NOMO-1 treated with DMSO at 0.1 percent for 48 hours (cell line): ENCODE measurements at regions not wholly inside any gene's neighbourhood (a gene's known extent, or its start where the extent isn't known, plus 50 kb on each side); places are given as distances from the start of the nearest gene placed in this dataset.
"Not testable (repeated sequence)": the region's sequence is repeated elsewhere in the genome, so short reads cannot be mapped to it uniquely, and the experiment has no call there.

Source experiments
- DNase-seq: peaks from one replicate; lab custom pipeline; 2025; ENCODE audit not compliant: unreplicated experiment; lab: John Stamatoyannopoulos, UW

DNA sequence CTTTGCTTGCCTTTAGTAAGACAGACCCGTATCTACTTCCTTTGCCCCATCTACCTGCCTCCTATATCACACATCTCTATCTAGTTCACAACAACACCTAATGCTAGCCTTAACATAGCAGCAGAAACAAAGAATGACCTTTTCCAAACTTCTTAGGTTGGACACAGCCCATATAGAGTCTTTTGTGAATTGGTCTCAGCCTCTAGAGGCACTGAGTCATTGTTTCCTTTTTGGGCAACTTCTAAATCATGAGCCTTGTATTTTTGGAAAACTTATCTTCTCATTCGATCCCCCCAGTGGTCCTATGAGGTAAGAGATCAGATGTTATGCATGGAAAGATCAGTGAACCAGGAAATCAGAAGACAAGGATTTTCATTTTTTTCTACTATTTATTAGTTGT, 679.4 kb upstream of the USP24 start:
- no peak for DNase-seq

DNA sequence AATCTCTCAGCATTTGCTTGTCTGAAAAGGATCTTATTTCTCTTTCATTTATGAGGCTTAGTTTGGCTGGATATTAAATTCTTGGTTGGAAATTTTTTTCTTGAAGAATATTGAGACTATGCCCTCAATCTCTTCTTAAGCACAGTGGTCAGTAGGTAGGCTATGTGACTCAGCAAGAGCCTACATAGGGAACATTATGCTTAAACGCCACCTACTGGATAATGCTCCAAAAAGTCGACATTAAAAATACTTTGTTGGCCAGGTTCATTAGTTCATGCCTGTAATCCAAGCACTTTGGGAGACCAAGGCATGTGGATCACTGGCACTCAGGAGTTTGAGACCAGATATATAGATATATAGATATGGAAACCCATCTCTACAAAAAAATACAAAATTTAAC, 678.0 kb upstream of the USP24 start:
- DNase-seq = no peak

DNA sequence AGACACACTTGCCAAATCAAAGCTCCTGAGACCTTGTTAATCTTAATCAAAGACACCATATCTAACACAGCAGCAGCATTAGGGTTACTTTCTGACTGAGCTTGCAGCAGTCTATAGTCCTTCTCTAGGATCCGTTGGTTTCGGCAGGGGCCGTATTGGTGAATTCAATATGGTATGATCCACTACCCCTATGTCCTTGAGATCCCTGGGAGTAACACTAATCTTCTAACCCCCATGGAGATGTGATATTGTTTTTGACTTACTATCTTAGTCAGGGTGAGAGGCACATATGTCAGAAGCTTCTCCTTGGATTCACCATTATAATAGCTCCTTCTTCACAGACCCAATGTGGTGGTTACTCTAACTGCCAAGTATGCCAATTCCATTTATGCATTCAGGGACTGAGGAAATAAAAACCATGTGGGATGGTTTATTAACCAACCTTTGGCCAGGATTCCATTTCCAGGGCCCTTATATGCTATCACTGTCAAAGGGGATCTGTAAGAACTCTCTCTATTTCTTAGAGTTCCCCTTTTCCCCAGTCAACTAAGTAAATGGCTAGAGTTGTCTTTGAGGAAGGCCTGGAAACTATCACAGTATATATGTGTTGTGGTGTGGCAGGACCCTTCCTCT, 673.6 kb upstream of the USP24 start:
- DNase-seq = no peak

DNA sequence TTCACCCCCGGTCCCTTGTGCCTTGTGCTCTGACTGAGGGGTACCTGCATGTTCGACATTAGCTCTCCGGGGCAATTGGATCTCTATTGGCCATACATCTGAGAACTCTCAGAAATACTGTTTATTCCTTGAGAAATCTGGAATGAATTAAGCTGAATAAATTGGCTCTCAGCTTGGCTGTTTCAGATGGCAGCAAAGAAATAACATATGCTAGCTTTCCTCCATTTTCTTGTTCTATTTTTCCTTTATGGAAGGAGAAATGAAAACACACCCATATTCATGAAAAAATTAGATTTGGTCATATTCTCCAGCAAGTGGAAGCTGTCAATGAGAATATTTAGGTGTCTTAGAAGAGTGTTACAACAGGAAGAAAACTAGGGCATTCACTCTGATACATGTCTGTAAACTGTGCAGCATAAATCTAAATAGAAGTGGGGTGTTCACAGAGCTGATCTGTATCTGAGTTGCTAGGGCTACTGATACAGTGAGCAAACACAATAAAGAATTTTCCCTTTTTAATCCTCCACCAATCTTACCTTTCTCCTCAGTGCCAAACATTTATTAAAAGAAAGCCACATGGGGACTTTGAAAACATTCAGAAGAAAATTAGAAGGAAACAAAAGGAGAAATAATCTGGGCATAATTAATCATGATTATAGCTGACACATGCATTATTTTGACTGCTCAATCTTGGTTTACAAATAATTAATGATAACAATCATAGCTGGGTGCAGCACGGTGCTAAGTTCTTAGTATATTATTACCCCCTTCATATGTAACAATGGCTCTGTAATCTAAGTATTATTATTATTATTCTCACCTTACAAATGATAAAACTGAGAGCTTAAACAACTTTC, 671.9 kb upstream of the USP24 start:
- no peak for DNase-seq

DNA sequence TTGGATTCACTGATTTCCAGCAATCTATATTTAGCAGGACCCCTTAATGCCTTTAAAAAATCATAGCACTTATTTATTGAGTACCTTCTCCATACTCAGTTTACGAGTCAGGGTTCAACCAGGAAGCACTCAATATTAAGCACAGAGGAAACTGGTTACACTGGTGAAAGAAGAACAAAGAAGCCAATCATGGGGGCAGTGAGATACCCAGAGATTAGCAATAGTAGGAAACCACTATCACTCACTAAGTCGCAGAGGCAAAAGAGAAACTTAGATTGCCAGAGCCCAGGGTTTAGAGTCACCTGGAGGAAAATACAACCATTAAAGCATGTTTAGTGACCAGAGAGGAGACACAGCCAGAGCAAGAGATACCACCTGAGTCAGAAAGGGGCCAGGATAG, 670.5 kb upstream of the USP24 start:
- DNase-seq = no peak

DNA sequence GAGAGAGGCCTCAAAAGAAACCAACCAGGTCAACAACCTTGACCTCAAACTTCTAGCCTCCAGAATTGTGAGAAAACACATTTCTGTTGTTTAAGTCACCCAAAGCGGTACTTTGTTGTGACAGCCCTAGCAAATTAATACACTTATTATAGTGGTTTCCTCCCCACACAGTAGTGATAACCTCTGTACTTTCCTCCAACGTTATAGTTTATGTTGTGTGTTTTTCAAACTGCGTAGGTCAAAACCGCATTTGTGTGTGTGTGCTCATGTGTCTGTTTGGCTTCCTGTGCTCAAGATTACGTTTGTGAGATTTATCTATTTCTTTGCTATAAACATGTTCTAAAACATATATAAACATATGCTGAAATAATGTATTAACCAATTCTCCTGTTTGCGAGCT, 667.8 kb upstream of the USP24 start:
- DNase-seq = no peak

DNA sequence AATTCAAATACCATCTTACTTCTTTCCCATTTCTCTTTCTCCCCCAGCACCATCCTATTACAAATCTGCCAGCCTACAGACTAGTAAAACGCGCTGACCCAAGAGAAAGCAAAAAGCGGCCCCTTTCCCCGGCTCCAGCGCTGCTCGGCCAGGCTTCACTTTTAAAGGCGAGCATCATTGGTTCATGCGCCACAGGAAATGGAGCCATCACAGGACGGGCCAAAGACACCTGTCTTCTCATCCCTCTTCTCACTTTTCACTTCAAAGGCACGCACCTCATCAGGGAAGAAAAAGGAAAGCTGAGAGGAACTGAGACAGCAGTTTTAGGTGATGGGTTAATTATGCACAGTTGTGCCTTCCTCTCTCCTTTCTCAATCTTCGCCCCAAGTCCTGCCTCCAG, 664.2 kb upstream of the USP24 start:
- DNase-seq = no peak

DNA sequence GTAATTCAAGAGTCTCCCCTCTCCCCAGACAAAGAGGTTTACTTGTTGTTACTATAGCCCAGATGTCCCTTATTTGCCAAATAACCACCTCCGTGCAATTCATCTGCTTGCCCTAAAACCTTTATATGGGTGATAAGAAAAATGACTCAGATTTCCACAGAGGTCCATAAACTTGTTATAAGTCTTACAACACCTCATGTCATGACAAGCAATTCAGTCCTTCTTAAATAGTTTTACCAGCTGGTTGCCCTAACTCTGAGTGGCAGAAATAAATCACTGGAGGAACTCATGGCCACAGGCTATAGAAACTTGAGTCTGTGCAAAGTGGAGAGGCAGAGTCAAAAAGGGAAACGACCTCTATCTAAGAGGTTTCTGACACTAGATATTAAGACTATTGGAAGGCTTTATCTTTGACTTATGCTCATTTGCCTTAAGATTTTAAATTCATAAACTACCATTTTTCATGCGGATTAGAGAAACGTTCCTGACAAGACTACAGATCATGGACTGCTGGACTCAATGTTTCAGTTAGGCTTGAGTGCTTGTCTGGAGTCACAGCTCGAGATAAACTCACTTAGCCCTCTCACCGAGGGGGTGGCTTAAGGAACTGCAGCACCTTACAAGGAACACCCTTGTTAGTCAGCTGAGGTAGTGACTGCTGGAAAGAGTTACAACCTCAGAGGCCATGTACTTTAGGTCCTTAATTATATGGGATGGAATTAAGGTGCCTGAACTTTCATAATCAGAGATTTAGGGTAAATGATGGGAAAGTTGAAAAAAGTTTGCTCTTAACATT, 662.5 kb upstream of the USP24 start:
- DNase-seq = no peak

DNA sequence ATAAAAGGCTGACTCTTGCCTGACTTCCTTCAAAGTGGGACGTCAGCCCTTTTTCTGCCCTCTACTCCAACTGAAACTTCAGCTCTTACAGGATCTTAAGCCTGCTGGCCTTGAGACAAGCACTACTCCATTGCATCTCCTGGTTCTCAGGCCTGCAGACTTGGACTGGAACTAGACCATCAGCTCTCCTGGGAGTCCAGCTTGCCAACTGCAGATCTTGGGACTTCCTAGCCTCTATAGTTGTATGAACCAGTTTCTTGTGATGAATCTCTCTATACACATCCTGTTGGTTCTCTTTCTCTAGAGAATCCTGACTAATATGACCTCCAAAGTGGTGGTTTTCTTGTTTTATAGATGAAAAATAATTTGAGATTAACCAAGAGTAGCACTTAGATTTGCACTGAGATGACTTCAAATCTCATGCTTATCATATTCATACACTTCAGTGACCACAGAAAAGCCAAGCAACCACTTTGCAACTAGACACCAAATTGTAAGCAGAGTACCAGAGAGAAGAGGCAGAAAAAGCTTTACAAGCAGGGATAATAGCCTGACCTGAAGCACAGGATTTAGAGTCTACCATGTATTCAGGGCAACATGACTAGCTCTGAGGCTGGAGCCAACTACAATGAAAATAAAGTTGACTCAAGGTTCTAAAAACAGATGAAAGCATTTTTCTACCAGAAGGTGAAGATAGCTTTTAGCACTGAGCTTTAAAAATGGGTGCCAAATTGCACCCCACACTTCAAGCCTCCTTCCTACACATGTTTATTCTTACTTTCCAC, 661.3 kb upstream of the USP24 start:
- DNase-seq = no peak

DNA sequence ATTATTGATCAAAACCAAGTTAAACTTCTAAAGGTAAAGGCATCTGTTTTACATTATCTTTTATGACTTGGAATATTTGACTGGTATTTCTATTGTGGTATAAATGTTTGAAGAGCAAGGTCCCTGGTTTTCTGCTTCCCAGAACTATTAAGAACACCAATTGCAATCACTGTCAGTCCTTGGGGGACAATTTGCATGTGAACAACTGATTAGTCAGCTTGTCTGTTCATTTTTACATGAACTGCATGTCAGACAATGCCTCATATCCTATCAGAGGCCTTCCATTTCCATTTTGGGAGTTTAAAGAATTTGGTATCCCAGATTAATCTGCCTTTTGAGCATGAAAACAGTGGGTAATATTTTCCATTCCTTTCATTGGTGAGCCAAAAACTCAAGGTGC, 654.9 kb upstream of the USP24 start:
- no peak for DNase-seq

DNA sequence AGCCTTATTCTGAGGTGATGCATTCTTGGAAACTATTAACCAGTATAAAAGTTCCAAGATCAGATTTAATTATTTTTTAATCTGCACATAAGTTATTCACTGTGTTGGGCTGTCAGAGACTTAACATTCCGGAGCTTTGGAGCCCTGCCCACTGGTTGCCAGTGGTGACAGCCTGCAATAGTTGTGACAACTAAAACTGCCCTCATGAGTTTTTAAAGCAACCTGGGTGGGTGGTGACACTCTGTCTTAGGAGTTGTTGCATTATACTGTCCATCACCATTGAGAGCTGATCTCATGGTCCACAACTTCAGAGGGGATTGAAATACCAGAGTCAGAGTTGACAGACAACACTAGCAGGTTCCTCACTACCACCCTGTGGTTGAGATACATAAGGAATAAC, 653.9 kb upstream of the USP24 start:
- DNase-seq = no peak

DNA sequence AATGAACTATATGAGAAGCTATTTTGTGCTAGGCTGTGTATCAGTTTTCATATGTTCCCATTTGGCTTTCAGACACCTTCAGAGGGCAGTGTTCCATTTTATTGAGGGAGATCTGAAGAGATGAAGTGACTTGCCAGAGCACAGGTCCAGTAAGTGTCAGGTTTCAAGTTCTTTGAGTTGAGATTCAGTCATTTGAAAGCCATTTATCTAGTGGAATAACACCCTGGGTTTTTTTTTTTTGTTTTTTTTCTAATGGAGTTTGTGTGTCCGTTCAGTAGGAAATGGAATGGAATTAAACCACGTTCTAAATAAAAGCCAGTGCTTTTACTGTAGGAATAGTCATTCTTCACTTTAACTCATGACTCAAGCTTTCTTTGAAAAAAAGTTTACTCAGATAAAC, 652.9 kb upstream of the USP24 start:
- DNase-seq = no peak

DNA sequence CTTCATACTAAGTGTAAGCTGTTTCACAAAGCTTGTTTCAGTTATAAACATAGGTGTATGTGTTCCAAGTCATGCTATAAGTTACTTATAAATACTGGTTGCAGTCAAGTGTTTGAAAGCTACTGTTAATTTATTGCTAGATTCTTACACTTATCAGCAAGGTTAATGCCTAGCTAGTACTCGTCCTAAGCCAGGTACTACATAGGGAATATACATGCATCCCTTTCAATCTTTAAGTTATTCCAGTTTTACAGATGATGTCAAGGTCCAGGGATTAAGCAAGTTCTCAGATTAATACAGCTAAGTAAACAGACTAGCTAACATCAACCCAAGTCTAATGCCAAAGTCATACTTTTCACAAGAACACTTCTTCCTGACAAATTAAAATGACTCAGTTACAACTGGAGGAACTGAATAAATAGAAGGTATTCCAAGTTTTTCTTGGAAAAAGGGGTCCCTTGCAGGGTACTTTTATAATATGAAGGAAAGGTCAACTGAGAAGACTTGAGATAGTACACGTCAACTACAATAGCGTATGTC, 652.2 kb upstream of the USP24 start:
- DNase-seq = no peak

DNA sequence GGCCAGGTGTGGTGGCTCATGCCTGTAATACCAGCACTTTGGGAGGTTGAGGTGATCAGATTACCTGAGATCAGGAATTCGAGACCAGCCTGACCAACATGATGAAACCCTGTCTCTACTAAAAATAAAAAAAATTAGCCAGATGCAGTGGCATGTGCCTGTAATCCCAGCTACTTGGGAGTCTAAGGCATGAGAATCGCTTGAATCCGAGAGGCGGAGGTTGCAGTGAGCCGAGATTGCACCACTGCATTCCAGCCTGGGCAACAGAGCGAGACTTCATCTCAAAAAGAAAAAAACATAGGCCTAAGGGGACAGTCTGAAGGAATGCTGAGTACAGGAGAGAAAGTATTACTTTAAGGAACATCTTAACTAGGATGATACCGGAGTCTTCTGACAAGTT, 650.6 kb upstream of the USP24 start:
- DNase-seq = not testable (repeated sequence)

DNA sequence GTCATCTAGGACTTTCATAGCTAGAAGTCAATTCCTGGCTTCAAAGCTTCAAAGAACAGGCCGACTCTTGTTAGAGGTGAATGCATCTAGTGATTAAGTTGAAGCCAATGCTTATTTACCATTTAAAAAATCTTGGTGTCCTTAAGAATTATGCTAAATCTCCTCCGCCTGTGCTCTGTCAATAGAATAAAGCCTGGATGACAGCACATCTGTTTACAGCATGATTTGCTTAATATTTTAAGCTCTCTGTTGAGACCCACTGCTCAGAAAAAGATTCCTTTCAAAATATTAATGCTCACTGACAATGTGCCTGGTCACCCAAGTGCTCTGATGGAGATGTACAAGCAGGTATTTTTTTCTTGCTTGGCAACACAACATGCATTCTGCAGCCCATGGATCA, 649.1 kb upstream of the USP24 start:
- no peak for DNase-seq

DNA sequence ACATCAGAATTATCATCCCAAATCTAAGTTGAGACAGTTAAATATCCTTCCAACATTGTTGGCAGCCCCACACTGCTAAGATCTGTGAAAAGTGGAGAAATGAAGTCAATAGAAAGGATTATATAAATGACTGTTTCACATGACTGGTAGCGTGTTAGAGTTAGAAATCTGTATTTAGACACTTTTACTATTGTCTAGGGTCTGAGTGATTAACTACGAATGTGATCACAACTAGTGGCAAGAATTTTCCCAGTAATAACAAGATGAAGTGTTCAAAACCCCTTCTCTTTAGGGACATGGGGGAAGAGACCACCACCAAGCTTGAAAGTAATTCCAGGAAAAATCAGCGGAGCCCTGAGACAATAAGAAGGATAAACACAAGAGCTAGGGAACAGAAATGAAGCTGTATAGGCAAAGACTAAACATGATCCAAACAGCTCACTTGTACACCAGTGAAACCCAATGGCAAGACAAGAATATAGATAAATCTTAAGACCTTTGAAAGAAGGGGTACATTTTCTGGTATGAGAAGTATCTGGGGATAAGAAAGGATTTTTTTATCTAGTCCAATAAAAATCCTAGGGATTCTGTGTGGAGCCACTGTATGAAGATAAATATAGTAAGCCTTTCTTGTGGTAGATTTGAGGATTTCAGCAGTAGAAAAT, 646.6 kb upstream of the USP24 start:
- no peak for DNase-seq

DNA sequence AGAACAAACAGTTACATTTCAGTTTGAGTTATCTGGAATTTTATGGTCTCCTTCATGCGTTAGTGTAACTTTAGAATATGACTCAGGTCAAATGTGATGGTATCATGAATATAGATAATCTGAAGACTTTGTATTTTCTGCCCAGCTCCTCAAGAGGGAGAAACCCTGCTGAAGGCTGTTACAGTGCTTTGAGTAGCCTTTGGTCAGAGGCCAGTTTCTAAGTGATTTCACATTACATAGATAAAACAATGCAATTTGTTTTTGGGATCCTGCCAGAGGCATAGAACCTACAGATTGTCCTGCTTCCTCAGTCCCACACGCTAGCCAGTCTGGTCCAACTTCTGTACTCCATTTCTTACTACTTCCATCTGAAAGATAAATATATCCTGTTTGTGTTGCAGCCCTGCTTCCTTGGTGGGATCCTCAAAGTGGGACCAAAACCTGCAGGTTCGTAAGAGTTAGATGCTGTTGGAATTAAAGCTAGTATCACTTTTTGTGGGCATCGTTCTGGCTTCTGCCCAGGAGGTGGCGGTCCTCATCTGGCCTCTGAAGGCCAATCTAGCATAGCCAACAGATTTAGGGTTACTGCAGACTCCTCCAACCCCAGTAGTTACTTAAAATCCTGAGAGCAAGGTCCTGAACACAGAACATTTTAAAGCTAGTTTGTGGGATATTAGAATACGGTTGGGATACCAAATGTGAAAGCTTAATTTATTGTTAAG, 645.8 kb upstream of the USP24 start:
- DNase-seq = no peak

DNA sequence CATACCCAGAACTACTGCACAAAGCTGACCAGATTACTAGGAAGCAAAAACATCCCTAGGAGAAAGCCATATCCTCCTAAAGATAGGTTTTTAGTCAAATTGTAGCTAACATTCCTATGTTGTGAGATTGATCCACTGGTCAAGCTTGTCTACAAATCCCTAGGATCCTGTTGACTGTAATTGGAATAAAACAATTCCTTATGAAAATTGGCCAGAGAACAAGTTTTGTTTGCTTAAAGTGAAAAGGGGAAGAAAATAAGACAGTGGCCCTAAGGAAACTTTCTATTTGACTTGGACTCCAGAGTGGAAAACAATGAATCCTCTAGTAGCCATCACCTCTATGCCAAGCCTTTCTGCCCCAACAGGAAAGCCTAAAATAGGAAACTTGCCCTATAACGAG, 645.2 kb upstream of the USP24 start:
- no peak for DNase-seq

DNA sequence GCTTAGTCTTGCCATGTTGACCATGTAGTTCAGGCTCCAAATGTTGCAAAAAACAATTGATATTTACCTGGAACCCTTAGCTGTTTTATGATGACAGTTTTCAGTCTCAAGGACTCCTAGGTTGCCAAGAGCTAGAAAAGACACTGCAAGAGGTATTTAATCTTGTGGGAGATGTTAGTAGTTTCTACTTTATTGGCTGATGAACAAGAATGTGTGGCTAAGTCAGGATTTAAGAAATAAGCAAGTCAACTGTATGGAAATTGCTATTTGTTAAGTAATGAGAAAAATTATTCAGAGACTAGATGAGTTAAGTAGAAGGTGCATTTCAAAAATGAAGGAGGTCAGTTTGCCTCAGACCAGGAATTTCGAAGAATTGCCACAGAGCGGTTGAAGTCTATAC, 639.7 kb upstream of the USP24 start:
- no peak for DNase-seq

DNA sequence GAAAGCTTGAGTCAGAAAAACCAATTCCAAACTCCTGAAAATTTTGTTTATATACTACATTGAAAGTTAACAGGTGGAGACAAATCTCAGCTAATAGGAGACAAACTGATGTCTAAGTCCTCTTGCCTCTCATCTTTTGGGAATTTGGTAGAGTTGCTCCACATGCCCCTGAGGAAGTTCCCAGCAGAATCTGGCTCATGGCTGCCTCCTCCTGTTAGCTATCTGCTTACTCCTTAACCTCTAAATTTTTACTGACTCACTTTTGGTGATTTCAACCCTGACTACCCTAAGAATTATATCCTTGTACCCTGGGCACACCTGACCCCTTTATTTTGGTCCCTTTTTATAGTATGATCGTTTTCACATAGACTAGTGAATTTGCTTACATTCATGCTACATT, 633.7 kb upstream of the USP24 start:
- DNase-seq = no peak
